ENCODE measurements at regions not wholly inside any gene's neighbourhood (a gene's known extent, or its start where the extent isn't known, plus 50 kb on each side); places are given as distances from the start of the nearest gene placed in this dataset.
A peak's percentile ranks its signal among the peaks of the same experiment; 100 is the strongest.

DNA sequence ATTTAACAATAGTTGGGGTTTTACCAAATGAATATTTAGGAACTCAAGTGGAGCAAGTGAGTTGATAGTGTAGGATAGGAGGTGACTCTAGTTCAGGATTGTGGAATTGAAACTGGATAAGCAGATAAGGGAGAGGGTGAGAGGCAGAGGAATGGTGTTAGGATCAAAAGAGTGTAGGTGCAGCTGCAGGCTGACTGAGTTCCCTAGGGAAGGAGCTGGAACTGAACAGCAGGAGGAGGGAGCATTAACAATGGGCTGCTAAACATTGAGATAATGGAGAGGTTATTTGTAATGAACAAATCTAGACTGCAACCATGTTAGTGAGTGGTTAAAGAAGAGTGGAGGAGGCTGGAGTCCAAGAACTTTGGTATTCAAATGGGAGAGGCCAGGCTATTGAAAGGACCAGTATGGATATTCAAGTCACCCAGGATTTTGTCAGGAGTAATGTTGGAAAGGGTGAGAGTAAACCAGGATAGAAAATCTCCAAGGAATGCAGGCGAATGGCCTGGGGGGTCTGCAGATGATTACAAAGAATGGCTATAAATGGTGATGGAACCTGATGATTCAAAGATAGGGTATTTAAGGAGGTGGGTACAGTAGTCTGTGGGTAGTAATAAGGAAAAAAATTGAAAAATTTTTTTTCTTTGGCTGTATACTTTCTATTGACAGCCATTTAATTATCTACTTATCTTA, 497.1 kb upstream of the TENM3 start:
- H3K4me3 ChIP-seq (ENCODE audit: low read depth, low read length), result no peak overlapping the region
- DNase-seq (ENCODE audit: low read depth), result peak; percentile 39
- TF ChIP-seq, protein P1, sequence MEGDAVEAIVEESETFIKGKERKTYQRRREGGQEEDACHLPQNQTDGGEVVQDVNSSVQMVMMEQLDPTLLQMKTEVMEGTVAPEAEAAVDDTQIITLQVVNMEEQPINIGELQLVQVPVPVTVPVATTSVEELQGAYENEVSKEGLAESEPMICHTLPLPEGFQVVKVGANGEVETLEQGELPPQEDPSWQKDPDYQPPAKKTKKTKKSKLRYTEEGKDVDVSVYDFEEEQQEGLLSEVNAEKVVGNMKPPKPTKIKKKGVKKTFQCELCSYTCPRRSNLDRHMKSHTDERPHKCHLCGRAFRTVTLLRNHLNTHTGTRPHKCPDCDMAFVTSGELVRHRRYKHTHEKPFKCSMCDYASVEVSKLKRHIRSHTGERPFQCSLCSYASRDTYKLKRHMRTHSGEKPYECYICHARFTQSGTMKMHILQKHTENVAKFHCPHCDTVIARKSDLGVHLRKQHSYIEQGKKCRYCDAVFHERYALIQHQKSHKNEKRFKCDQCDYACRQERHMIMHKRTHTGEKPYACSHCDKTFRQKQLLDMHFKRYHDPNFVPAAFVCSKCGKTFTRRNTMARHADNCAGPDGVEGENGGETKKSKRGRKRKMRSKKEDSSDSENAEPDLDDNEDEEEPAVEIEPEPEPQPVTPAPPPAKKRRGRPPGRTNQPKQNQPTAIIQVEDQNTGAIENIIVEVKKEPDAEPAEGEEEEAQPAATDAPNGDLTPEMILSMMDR (IDR thresholded peaks at IDR 0.05; ENCODE audit: insufficient read depth, low read length), result no peak

DNA sequence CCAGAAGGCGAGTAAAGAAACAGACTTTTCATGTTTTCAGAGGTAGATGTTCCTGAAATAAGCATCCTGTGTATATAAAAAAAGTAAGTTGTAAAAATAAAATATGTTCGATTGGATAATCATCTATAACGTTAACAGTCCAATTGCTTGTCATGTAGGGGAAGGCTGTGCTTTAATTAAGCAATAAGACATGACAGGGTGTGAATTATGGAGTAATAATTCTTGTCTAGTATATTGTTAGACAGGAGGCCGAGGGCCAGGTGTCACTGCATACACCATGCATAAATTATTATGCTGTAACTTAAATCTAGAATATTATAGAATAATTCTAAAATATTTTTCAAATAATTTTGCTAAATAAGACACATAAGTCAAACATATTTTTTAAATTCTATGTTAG, 494.6 kb upstream of the TENM3 start:
- H3K4me3 ChIP-seq (ENCODE audit: low read depth, low read length), result no peak overlapping the region
- TF ChIP-seq, protein P1 (IDR thresholded peaks at IDR 0.05; ENCODE audit: insufficient read depth, low read length), result no peak
- no peak for DNase-seq (ENCODE audit: low read depth)

DNA sequence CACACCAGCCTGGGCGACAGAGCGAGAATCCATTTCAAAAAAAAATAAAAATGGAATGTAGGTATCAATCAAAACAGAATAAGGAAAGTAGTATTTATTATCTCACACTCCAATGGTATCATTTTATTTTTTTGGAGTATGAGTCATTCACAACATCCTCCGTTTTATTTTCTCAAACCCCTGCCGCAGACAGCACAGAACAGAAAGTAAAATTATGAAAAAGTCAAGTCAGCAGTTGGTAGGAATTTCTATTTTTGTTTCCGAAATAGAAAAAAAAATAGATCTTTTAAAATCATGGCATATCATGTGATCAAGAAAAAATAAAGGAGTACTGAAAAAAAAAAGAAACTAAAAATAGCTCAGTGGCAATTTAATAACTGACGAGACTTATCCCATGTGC, 490.7 kb upstream of the TENM3 start:
- TF ChIP-seq, protein P1 (IDR thresholded peaks at IDR 0.05; ENCODE audit: insufficient read depth, low read length), result no peak
- DNase-seq (ENCODE audit: low read depth), result no peak
- H3K4me3 ChIP-seq (ENCODE audit: low read depth, low read length), result no peak overlapping the region

DNA sequence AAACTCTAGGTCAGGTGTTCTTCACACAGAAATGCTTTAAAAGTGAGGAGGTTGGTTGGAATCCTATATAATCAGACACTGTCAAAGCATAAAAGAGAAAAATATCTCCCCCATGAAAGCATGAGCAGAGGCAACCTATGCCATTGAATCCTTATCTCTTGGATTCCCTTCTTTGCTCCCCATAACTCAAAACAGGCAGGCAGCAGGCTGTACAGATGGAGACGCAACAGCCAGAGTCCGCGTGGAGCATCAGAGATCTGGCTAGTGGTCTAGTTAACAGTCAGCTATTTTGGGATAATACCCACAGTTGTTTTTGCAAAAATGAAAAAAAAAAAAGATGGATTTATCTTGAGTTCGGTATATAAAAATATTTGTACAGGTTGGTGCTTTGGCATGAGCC, 490.0 kb upstream of the TENM3 start:
- H3K4me3 ChIP-seq (ENCODE audit: low read depth, low read length), result no peak overlapping the region
- TF ChIP-seq, protein P1 (IDR thresholded peaks at IDR 0.05; ENCODE audit: insufficient read depth, low read length), result no peak

DNA sequence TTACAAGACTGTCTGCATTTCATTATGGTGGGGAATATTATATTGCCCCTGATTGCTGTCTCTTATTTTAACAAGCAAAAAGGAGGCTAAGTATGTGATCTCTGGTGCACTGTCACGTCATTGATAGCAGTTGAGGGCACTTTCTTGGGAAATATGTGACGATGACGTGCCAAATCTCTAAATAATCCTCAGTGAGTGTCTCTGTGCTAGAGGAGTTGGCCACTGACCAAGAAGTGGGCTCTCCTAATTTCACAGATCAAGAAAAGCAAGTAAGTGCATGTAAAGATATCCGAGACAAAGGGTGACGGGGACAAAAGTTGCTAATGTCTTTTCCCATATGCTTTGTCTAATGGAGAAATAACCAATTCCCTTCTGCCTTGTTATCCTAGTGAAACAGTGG, 487.4 kb upstream of the TENM3 start:
- no peak for DNase-seq (ENCODE audit: low read depth)
- TF ChIP-seq, protein P1 (IDR thresholded peaks at IDR 0.05; ENCODE audit: insufficient read depth, low read length), result no peak

More for the DNA sequence above, 490.0 kb upstream of the TENM3 start:
- no peak for DNase-seq (ENCODE audit: low read depth)

DNA sequence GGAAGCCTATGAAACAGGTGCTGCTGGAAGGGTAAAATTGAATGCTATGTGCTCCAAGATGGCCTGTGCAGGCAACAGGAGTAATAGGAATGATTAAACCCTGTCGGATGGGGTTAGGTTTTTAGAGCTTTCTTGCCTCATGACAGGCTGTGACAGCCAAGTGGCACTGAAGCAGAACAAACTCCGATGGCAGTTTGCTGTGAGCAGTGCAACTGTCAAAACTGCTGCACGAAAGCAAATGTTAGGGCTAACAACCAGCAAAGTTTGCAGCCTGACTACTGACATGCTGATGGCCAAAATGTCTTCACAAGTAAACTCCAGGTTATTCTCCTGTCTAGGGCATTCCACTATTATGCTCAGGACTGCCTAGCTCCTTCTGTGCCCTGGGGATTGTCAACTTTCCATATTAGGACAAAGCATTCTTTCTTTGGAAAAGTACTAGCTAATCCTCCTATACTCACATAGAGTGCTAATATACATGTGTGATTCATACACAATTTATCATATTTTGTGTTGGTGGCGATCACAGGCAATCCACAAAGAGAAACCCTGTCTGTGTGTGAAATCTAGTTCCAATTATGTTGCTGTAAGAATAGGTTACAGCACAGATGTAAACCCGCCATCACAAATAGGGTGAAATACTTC, 486.6 kb upstream of the TENM3 start:
- no peak overlapping the region for H3K4me3 ChIP-seq (ENCODE audit: low read depth, low read length)
- DNase-seq (ENCODE audit: low read depth), result no peak
- TF ChIP-seq, protein P1 (IDR thresholded peaks at IDR 0.05; ENCODE audit: insufficient read depth, low read length), result no peak

More for the DNA sequence above, 487.4 kb upstream of the TENM3 start:
- H3K4me3 ChIP-seq (ENCODE audit: low read depth, low read length), result no peak overlapping the region
